GM10266 (cell line): ENCODE measurements at regions not wholly inside any gene's neighbourhood (a gene's known extent, or its start where the extent isn't known, plus 50 kb on each side); places are given as distances from the start of the nearest gene placed in this dataset.

Experiments
- DNase-seq: peaks from one replicate; pipeline ENCODE4 v3.0.0; 2012; ENCODE audit errors: extremely low spot score
- CTCF ChIP-seq: IDR thresholded peaks from 2 replicates; pipeline ENCODE4 v1.5.1; 2012; ENCODE audit warnings: mild to moderate bottlenecking, low read depth; ENCODE audit not compliant: control insufficient read depth, insufficient read depth; ENCODE audit errors: missing control alignments

- DNase-seq = no peak
- TF ChIP-seq CTCF = no peak
Measured at GRCh38 chr4:177052211-177052934, 257.3 kb upstream of the NEIL3 start.

GRCh38 chr4:177057186-177057585 lies 252.5 kb upstream of the NEIL3 start:
- DNase-seq = no peak
- TF ChIP-seq CTCF = no peak

- no peak for DNase-seq
- no peak for TF ChIP-seq CTCF
Measured at GRCh38 chr4:177064116-177064515, 245.6 kb upstream of the NEIL3 start.

- TF ChIP-seq CTCF = no peak
- DNase-seq = no peak
Measured at GRCh38 chr4:177064729-177065394, 244.8 kb upstream of the NEIL3 start.

GRCh38 chr4:177066746-177067145 lies 242.9 kb upstream of the NEIL3 start:
- TF ChIP-seq CTCF = no peak

GRCh38 chr4:177070533-177071058 lies 239.1 kb upstream of the NEIL3 start:
- no peak for TF ChIP-seq CTCF

More at GRCh38 chr4:177066746-177067145, 242.9 kb upstream of the NEIL3 start:
- DNase-seq = no peak

More at GRCh38 chr4:177070533-177071058, 239.1 kb upstream of the NEIL3 start:
- DNase-seq = no peak
